Testis (tissue), 2 donors: ENCODE measurements at regions not wholly inside any gene's neighbourhood (a gene's known extent, or its start where the extent isn't known, plus 50 kb on each side); places are given as distances from the start of the nearest gene placed in this dataset.

Source experiments
- DNase-seq: peaks from one replicate; pipeline ENCODE4 v3.0.0-alpha.2; 2019
- H3K27ac ChIP-seq, 2 donors: fragments of 200-600 bp; sonication (generic); one replicate each; pipeline ENCODE4 v1.5.1; 2019
- H3K27me3 ChIP-seq: fragments of 200-600 bp; sonication (generic); one replicate; pipeline ENCODE4 v1.5.1; 2019
- H3K36me3 ChIP-seq: fragments of 200-600 bp; sonication (generic); one replicate; pipeline ENCODE4 v1.5.1; 2017; ENCODE audit warnings: low read depth; ENCODE audit errors: missing control alignments
- H3K4me1 ChIP-seq: fragments of 200-600 bp; sonication (generic); one replicate; pipeline ENCODE4 v1.5.1; 2019
- H3K4me3 ChIP-seq, 2 donors: fragments of 200-600 bp; sonication (generic); one replicate each; pipeline ENCODE4 v1.5.1; 2017 to 2019
- H3K9me3 ChIP-seq: fragments of 200-600 bp; sonication (generic); one replicate; pipeline ENCODE4 v1.5.1; 2017
- POLR2A ChIP-seq: fragments of 450-650 bp; IDR thresholded peaks from one replicate; pipeline ENCODE4 v1.6.1; 2017; ENCODE audit warnings: antibody characterized with exemption, mild to moderate bottlenecking, moderate library complexity
- WGBS, 2 donors: methylation state at CpG; one replicate each; pipeline ENCODE4 v1.1.5; 2018; 5-methylcytosine and 5-hydroxymethylcytosine counted together
- intact Hi-C: fragments of 100-400 bp; cut with DNase I; formaldehyde crosslinking; loops from one replicate; pipeline ENCODE4 v1.15.1; 2023; ENCODE audit warnings: low total_unique reads
- TF ChIP-seq, protein P1 (sequence below), 3 experiments: fragments of 450-650 bp in 2 of 3; fragments of 200-600 bp in 1 of 3; sonication (generic) in 1 of 3; IDR thresholded peaks; one replicate each; pipeline ENCODE4 v1.5.1; 2016 to 2019; ENCODE audit warnings: antibody characterized with exemption in 3 of 3, mild to moderate bottlenecking in 2 of 3, moderate library complexity in 1 of 3

GRCh38 chr4:94000559-94000958 lies 172.0 kb downstream of the ATOH1 start:
- WGBS, 2 donors = 49 to 57% methylated on average over 1 of the region's 1 CpG

GRCh38 chr4:94006932-94007331 lies 178.4 kb downstream of the ATOH1 start:
- 89 to 91% methylated on average over 1 of the region's 1 CpG for WGBS, 2 donors
- no peak for DNase-seq
- TF ChIP-seq POLR2A = no peak
- TF ChIP-seq, protein P1, sequence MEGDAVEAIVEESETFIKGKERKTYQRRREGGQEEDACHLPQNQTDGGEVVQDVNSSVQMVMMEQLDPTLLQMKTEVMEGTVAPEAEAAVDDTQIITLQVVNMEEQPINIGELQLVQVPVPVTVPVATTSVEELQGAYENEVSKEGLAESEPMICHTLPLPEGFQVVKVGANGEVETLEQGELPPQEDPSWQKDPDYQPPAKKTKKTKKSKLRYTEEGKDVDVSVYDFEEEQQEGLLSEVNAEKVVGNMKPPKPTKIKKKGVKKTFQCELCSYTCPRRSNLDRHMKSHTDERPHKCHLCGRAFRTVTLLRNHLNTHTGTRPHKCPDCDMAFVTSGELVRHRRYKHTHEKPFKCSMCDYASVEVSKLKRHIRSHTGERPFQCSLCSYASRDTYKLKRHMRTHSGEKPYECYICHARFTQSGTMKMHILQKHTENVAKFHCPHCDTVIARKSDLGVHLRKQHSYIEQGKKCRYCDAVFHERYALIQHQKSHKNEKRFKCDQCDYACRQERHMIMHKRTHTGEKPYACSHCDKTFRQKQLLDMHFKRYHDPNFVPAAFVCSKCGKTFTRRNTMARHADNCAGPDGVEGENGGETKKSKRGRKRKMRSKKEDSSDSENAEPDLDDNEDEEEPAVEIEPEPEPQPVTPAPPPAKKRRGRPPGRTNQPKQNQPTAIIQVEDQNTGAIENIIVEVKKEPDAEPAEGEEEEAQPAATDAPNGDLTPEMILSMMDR (IDR thresholded peaks at IDR 0.05) = no peak

More at GRCh38 chr4:94000559-94000958, 172.0 kb downstream of the ATOH1 start:
- no peak for DNase-seq
- no peaks in the 10 kb centered on the region for H3K27me3 ChIP-seq
- H3K36me3 ChIP-seq = no peaks in the 10 kb centered on the region
- no peak overlapping the region for H3K27ac ChIP-seq
- intact Hi-C loops = no loop called here
- no peak overlapping the region for H3K4me3 ChIP-seq
- H3K9me3 ChIP-seq = no peaks in the 10 kb centered on the region
- no peak for TF ChIP-seq POLR2A
- TF ChIP-seq, protein P1 (IDR thresholded peaks at IDR 0.05) = no peak
- H3K4me1 ChIP-seq = no peaks in the 10 kb centered on the region

DNA sequence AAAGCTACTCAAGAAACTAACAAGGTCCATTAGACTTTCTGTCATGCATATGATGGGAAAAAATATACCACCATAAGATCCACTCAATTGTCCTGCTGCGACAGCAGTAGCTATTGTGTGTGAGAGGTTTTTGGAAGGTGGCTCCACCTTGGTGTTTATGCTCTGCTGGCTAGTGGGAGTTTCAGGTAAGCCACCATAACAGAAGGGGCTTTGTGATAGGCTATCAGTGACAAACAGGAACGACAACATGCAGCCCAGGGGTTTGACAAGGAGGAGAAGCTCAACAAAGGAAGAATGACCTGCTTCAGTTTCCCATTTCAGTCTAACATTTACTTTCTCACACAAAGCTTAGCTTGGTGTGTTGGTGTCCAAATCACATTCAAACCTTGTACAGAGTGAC lies 182.6 kb downstream of the ATOH1 start:
- no peak for DNase-seq
- Histone ChIP-seq H3K36me3 (no peaks in the 10 kb centered on the region), H3K4me3 (no peak overlapping the region), H3K27me3 (no peaks in the 10 kb centered on the region), H3K9me3 (no peaks in the 10 kb centered on the region), H3K4me1 (no peaks in the 10 kb centered on the region), H3K27ac (no peak overlapping the region)
- TF ChIP-seq POLR2A = no peak
- TF ChIP-seq, protein P1 (IDR thresholded peaks at IDR 0.05) = no peak
- 75 to 79% methylated on average over 2 of the region's 2 CpGs for WGBS, 2 donors
- intact Hi-C loops = no loop called here

More at GRCh38 chr4:94006932-94007331, 178.4 kb downstream of the ATOH1 start:
- no peak overlapping the region for H3K4me3 ChIP-seq
- H3K4me1 ChIP-seq = no peaks in the 10 kb centered on the region
- no peak overlapping the region for H3K27ac ChIP-seq
- intact Hi-C loops = no loop called here
- no peaks in the 10 kb centered on the region for H3K36me3 ChIP-seq
- no peaks in the 10 kb centered on the region for H3K9me3 ChIP-seq
- H3K27me3 ChIP-seq = no peaks in the 10 kb centered on the region

- 90 to 94% methylated on average over 3 of the region's 3 CpGs for WGBS, 2 donors
- H3K27ac ChIP-seq = no peak overlapping the region
- intact Hi-C loops = no loop called here
- no peak for DNase-seq
- no peaks in the 10 kb centered on the region for H3K9me3 ChIP-seq
- no peaks in the 10 kb centered on the region for H3K36me3 ChIP-seq
- H3K4me1 ChIP-seq = no peaks in the 10 kb centered on the region
- TF ChIP-seq POLR2A = no peak
- TF ChIP-seq, protein P1 (IDR thresholded peaks at IDR 0.05) = no peak
- H3K27me3 ChIP-seq = no peaks in the 10 kb centered on the region
- H3K4me3 ChIP-seq = no peak overlapping the region
Measured at GRCh38 chr4:94014484-94015136, 186.1 kb downstream of the ATOH1 start.

- H3K4me1 ChIP-seq = no peaks in the 10 kb centered on the region
- intact Hi-C loops = no loop called here
- H3K27ac ChIP-seq = no peak overlapping the region
- no peaks in the 10 kb centered on the region for H3K9me3 ChIP-seq
- no peaks in the 10 kb centered on the region for H3K36me3 ChIP-seq
- TF ChIP-seq, protein P1 (IDR thresholded peaks at IDR 0.05) = no peak
- no peak for TF ChIP-seq POLR2A
- no peak overlapping the region for H3K4me3 ChIP-seq
- 96 to 98% methylated on average over 1 of the region's 1 CpG for WGBS, 2 donors
- no peak for DNase-seq
- H3K27me3 ChIP-seq = no peaks in the 10 kb centered on the region
Measured at GRCh38 chr4:94015956-94016355, 187.4 kb downstream of the ATOH1 start.
